HEK293T (cell line): ENCODE measurements at regions not wholly inside any gene's neighbourhood (a gene's known extent, or its start where the extent isn't known, plus 50 kb on each side); places are given as distances from the start of the nearest gene placed in this dataset.

ENCODE experiments used
- CTCF ChIA-PET: fragments of 350-600 bp; formaldehyde crosslinking; extraction: SDS; loops from one replicate; lab custom pipeline; 2021; ENCODE audit warnings: antibody characterized with exemption, inconsistent platforms; lab: Yijun Ruan, JAX
- POLR2A ChIA-PET: fragments of 350-600 bp; formaldehyde crosslinking; extraction: SDS; loops from one replicate; lab custom pipeline; 2020; ENCODE audit warnings: antibody characterized with exemption, inconsistent platforms; lab: Yijun Ruan, JAX
- DNase-seq: peaks from one replicate; pipeline ENCODE4 v3.0.0; 2012; ENCODE audit warnings: mixed read lengths; ENCODE audit errors: extremely low spot score
- ARNT ChIP-seq: fragments of 450-650 bp; IDR thresholded peaks from 2 replicates; pipeline ENCODE4 v1.6.1; 2017; ENCODE audit warnings: mild to moderate bottlenecking
- BHLHE40 ChIP-seq: fragments of 450-650 bp; IDR thresholded peaks from 2 replicates; pipeline ENCODE4 v1.6.1; 2016; ENCODE audit warnings: mild to moderate bottlenecking, moderate library complexity, borderline replicate concordance
- CTBP1 ChIP-seq: fragments of 450-650 bp; IDR thresholded peaks from 2 replicates; pipeline ENCODE4 v1.6.1; 2016; ENCODE audit warnings: borderline replicate concordance
- ELF4 ChIP-seq: fragments of 450-650 bp; IDR thresholded peaks from 2 replicates; pipeline ENCODE4 v1.6.1; 2017; ENCODE audit warnings: antibody characterized with exemption
- FOXA1 ChIP-seq: fragments of 450-650 bp; IDR thresholded peaks from 2 replicates; pipeline ENCODE4 v1.6.1; 2016; ENCODE audit warnings: mild to moderate bottlenecking
- FOXK2 ChIP-seq: fragments of 450-650 bp; IDR thresholded peaks from 2 replicates; pipeline ENCODE4 v1.6.1; 2016; ENCODE audit warnings: mild to moderate bottlenecking
- FOXM1 ChIP-seq: fragments of 450-650 bp; IDR thresholded peaks from 2 replicates; pipeline ENCODE4 v1.6.1; 2017; ENCODE audit warnings: mild to moderate bottlenecking, borderline replicate concordance
- HDGF ChIP-seq: fragments of 450-650 bp; IDR thresholded peaks from 2 replicates; pipeline ENCODE4 v1.6.1; 2017; ENCODE audit warnings: antibody characterized with exemption, borderline replicate concordance
- L3MBTL2 ChIP-seq: fragments of 450-650 bp; conservative IDR thresholded peaks from 2 replicates; pipeline ENCODE4 v1.6.1; 2016; ENCODE audit warnings: mild to moderate bottlenecking
- LEF1 ChIP-seq: fragments of 450-650 bp; IDR thresholded peaks from 2 replicates; pipeline ENCODE4 v1.6.1; 2017; ENCODE audit warnings: mild to moderate bottlenecking, borderline replicate concordance
- NFRKB ChIP-seq: fragments of 450-650 bp; IDR thresholded peaks from 2 replicates; pipeline ENCODE4 v1.6.1; 2016; ENCODE audit warnings: mild to moderate bottlenecking, moderate library complexity
- PKNOX1 ChIP-seq: fragments of 450-650 bp; IDR thresholded peaks from 2 replicates; pipeline ENCODE4 v1.6.1; 2016
- SP1 ChIP-seq: fragments of 450-650 bp; IDR thresholded peaks from 2 replicates; pipeline ENCODE4 v1.6.1; 2017
- SUZ12 ChIP-seq: fragments of 450-650 bp; IDR thresholded peaks from 2 replicates; pipeline ENCODE4 v1.6.1; 2016; ENCODE audit warnings: mild to moderate bottlenecking
- TARDBP ChIP-seq: fragments of 450-650 bp; IDR thresholded peaks from 2 replicates; pipeline ENCODE4 v1.6.1; 2016
- ZNF384 ChIP-seq: fragments of 450-650 bp; IDR thresholded peaks from 2 replicates; pipeline ENCODE4 v1.6.1; 2016

- CTCF ChIA-PET: no interaction called here
- no peak for DNase-seq
- POLR2A ChIA-PET: no interaction called here
- TF ChIP-seq PKNOX1: no peak
- TF ChIP-seq HDGF: no peak
- no peak for TF ChIP-seq TARDBP
- TF ChIP-seq SUZ12: no peak
- TF ChIP-seq LEF1: no peak
- TF ChIP-seq CTBP1: no peak
- no peak for TF ChIP-seq FOXM1
- TF ChIP-seq NFRKB: no peak
- no peak for TF ChIP-seq ARNT
- no peak for TF ChIP-seq L3MBTL2
- TF ChIP-seq FOXA1: no peak
- no peak for TF ChIP-seq FOXK2
- TF ChIP-seq ELF4: no peak
- no peak for TF ChIP-seq BHLHE40
- TF ChIP-seq SP1: no peak
- TF ChIP-seq ZNF384: no peak
These were observed 143.6 kb upstream of the TMEM170B start for GRCh38 chr6:11393713-11394627.

DNA sequence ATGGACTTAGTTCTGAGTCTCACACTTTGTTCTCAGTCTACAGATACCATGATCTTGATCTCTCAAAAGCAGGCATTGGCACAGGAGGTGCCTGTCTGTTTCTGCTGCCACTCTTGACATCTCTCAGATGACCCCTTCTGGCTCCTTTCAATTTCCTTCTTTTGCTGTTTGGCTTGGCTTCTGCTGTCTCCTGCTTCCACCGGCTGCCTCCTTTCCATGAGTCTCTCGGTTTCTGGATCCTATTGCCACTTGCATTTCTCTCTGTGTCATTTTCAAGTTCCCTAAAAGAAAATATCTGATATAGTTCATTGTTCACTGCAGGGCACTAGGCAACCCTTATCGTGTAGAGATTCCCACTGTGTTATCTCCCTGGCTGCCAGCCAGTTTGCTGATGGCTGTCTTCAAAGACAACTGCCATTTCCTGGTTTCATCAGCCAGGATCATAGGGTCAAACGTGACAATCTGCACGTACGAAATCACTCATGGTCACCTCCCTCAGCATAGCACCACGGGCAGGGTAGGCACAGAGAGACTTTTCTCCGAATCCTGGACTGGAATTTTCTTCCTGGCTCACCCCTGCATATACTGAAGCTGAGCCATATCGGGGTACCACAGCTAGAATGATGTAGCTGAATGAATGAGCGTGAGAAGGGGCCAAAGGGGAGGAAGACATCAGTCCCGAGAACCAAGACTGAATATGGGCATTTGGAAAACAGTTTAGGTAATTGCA, 144.6 kb upstream of the TMEM170B start:
- POLR2A ChIA-PET: no interaction called here
- DNase-seq: no peak
- TF ChIP-seq CTBP1 (no peak), ELF4 (no peak), BHLHE40 (no peak), PKNOX1 (no peak), LEF1 (no peak), TARDBP (no peak), HDGF (no peak), FOXK2 (no peak), ZNF384 (no peak), FOXA1 (no peak), FOXM1 (no peak), SUZ12 (no peak), NFRKB (no peak), SP1 (no peak), L3MBTL2 (no peak), ARNT (no peak)
- CTCF ChIA-PET: interaction anchor here (0.5 kb wide), 1 partner anchor 221 kb away, joined by 3 read pairs; no protein-coding TSS in a partner anchor

GRCh38 chr6:11391934-11392777, 145.4 kb upstream of the TMEM170B start:
- no peak for DNase-seq
- CTCF ChIA-PET: interaction anchor here (0.5 kb wide), 1 partner anchor 220 kb away, joined by 3 read pairs; no protein-coding TSS in a partner anchor
- TF ChIP-seq FOXM1 (no peak), SP1 (no peak), ARNT (no peak), L3MBTL2 (no peak), FOXA1 (no peak), SUZ12 (no peak), TARDBP (no peak), CTBP1 (no peak), FOXK2 (no peak), LEF1 (no peak)
- POLR2A ChIA-PET: no interaction called here

DNA sequence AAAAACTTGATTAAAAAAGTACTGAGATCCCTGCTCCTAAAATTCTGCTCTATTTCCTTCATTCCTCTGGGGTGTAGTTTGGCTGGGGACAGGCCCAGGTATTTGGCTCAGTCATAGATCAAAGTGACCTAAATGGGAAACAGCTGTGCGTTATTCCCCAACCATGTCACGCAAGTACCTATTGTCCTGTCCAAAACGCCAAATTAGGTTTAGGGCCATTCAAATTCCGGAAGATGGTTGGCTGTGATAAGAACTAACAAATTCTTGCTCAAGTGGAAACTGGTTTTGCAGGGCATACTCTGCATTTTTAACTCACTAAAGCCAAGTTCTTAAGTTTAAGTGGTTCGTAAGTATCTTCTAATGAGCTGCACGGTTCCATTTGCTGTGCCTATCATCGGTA, 147.6 kb upstream of the TMEM170B start:
- ChIA-PET CTCF (no interaction called here), POLR2A (no interaction called here)
- no peak for DNase-seq
- no peak for TF ChIP-seq HDGF
- no peak for TF ChIP-seq BHLHE40

GRCh38 chr6:11388983-11389944, 148.3 kb upstream of the TMEM170B start:
- TF ChIP-seq BHLHE40 (no peak), SP1 (no peak), LEF1 (no peak), FOXK2 (no peak), L3MBTL2 (no peak), FOXA1 (no peak), TARDBP (no peak), ARNT (no peak), CTBP1 (no peak), PKNOX1 (no peak), FOXM1 (no peak), SUZ12 (no peak), NFRKB (no peak)
- POLR2A ChIA-PET: no interaction called here
- CTCF ChIA-PET: no interaction called here
- no peak for DNase-seq
